ENCODE measurements at regions not wholly inside any gene's neighbourhood (a gene's known extent, or its start where the extent isn't known, plus 50 kb on each side); places are given as distances from the start of the nearest gene placed in this dataset.

DNA sequence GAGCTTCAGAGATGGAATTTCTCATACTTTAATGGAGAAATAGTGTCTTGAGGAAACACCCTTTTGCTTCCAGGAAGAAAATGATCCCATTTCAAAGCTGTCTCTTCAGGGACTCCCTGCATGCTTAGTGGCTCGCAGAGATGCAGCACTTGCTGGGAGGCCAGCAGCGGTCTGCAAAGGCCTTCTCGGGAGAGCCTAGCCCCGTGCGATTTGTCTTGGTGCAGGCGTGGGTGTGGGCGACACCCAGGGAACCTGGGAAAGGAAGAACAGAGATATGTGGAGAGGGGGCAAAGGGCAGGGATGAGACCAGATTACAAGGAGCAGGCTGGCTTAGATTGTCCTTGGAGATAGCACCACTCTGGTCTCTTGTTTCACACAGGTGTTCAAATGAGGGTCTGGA lies 352.3 kb upstream of the PODXL start:
- Histone ChIP-seq H3K4me1 (ENCODE audit: control insufficient read depth in 5 of 5, insufficient read depth in 5 of 5, low read length in 5 of 5) (peaks cover 0 to 7% (median 2%) of the 10 kb centered on the region in 5 donors), H3K4me3 (ENCODE audit: low read depth in 1 of 5, low read length in 5 of 5) (no peak overlapping the region), H3K9ac (ENCODE audit: low read length in 5 of 5) (no peak overlapping the region), H3K36me3 (ENCODE audit: control insufficient read depth in 5 of 5, insufficient read depth in 5 of 5, low read length in 5 of 5) (no peaks in the 10 kb centered on the region), H3K27me3 (ENCODE audit: control insufficient read depth in 5 of 5, insufficient read depth in 4 of 5, low read length in 5 of 5) (peaks cover 3 to 48% (median 36%) of the 10 kb centered on the region in 5 donors), H3K27ac (ENCODE audit: low read depth, low read length) (no peak overlapping the region), H3K9me3 (ENCODE audit: control insufficient read depth in 5 of 5, low read length in 5 of 5) (peaks cover 0 to 6% (median 0%) of the 10 kb centered on the region in 5 donors)

DNA sequence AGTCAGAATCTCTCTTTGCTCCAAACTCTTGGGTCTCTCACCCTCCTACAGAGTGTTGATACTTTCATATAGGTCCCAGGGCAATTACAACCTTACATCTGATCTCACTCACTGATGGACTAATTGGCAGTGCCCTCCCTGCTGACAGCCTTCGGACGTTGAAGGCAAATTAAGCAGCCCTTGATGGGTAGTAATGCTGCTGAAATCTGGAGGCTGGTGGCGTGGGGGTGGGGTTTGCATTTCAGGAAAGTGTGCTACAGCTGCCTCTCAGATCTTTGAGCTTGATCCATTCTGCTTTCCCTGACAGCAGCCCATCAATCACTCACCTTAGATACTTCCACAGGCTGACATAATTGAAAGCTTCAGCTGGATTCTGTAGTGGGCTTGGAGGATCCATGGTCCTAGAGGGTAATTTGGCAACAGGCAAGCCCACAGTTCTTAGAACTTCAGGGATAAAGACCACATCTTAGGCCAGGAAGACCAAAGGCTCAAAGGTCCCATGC lies 349.1 kb upstream of the PODXL start:
- Histone ChIP-seq H3K4me1 (ENCODE audit: control insufficient read depth in 5 of 5, insufficient read depth in 5 of 5, low read length in 5 of 5) (peaks cover 0 to 7% (median 2%) of the 10 kb centered on the region in 5 donors), H3K27ac (ENCODE audit: low read depth, low read length) (no peak overlapping the region)

DNA sequence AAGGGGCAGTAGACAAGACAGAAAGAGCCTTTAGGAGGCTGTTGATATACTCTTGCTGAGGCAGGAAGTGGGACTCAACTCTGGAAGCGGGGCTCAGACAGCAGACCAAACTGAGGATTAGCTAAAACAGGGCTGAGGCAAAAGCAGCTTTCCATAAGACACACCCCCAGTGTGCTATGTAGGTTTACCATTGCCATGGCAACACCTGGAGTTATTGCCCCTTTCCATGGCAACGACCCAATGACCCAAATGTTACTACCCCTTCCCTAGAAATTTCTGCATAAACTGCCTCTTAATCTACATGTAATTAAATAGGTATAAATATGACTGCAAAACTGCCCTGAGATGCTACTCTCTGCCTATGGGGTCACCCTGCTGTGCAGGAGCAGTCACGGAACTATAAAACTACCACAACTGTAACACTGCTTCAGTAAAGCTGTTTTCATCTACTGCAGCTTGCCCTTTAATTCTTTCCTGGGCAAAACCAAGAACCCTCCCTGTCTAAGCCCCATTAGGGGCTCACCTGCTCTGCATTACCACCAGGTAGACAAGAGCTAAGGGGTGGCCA lies 348.4 kb upstream of the PODXL start:
- Histone ChIP-seq H3K27me3 (ENCODE audit: control insufficient read depth in 5 of 5, insufficient read depth in 4 of 5, low read length in 5 of 5) (peaks cover 0 to 28% (median 17%) of the 10 kb centered on the region in 5 donors), H3K36me3 (ENCODE audit: control insufficient read depth in 5 of 5, insufficient read depth in 5 of 5, low read length in 5 of 5) (no peaks in the 10 kb centered on the region), H3K4me1 (ENCODE audit: control insufficient read depth in 5 of 5, insufficient read depth in 5 of 5, low read length in 5 of 5) (peaks cover 0 to 7% (median 2%) of the 10 kb centered on the region in 5 donors), H3K9me3 (ENCODE audit: control insufficient read depth in 5 of 5, low read length in 5 of 5) (peaks cover 0 to 8% (median 6%) of the 10 kb centered on the region in 5 donors), H3K27ac (ENCODE audit: low read depth, low read length) (no peak overlapping the region), H3K9ac (ENCODE audit: low read length in 5 of 5) (no peak overlapping the region), H3K4me3 (ENCODE audit: low read depth in 1 of 5, low read length in 5 of 5) (no peak overlapping the region)

More for the DNA sequence above, 349.1 kb upstream of the PODXL start:
- Histone ChIP-seq H3K9ac (ENCODE audit: low read length in 5 of 5) (no peak overlapping the region), H3K36me3 (ENCODE audit: control insufficient read depth in 5 of 5, insufficient read depth in 5 of 5, low read length in 5 of 5) (no peaks in the 10 kb centered on the region), H3K4me3 (ENCODE audit: low read depth in 1 of 5, low read length in 5 of 5) (no peak overlapping the region), H3K27me3 (ENCODE audit: control insufficient read depth in 5 of 5, insufficient read depth in 4 of 5, low read length in 5 of 5) (peaks cover 1 to 34% (median 19%) of the 10 kb centered on the region in 5 donors), H3K9me3 (ENCODE audit: control insufficient read depth in 5 of 5, low read length in 5 of 5) (peaks cover 0 to 9% (median 6%) of the 10 kb centered on the region in 5 donors)

DNA sequence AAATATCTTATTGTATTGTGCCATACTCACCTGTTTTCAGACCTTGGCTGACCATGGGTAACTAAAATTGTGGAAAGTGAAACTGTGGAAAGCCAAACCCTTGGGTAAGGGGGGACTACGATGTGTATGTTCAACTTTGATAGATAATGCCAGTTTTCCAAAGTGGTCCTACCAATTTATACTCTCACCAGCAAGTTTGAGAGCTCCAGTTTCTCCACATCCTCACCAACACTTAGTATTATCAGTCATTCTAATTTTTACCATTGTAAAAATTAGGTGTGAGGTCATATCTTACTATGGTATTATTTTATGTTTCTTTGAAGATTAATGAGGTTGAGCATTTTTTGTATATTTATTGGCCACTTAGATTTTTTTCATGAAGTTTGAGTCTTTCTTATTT lies 346.9 kb upstream of the PODXL start:
- Histone ChIP-seq H3K4me1 (ENCODE audit: control insufficient read depth in 5 of 5, insufficient read depth in 5 of 5, low read length in 5 of 5) (no peaks in the 10 kb centered on the region), H3K9me3 (ENCODE audit: control insufficient read depth in 5 of 5, low read length in 5 of 5) (peaks cover 0 to 8% (median 6%) of the 10 kb centered on the region in 5 donors)

DNA sequence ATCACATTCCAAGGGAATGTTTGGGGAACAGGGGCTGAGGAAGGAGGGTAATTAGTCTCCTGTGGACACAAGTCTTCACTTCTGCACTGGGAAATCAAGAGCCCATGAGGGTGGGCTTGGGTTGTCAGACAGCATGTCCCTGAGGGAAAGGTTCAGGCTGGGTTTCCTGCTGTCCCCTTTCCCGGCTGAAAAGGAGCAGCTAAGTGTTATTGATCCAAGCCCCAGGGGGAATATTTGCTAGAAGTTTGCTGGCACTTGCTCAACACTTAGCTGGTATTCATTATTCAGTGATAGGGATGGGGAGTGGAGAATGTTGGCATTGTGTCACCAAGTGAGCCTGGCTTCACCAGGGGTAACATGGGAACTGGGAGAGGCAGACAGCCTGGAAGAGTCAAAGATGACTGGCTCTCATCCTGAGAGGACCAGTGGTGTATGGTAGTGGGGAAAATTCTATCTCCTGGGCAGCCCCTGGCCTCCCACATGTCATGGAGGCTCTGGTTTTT lies 344.4 kb upstream of the PODXL start:
- Histone ChIP-seq H3K27me3 (ENCODE audit: control insufficient read depth in 5 of 5, insufficient read depth in 4 of 5, low read length in 5 of 5) (peaks cover 0 to 12% (median 3%) of the 10 kb centered on the region in 5 donors), H3K4me1 (ENCODE audit: control insufficient read depth in 5 of 5, insufficient read depth in 5 of 5, low read length in 5 of 5) (no peaks in the 10 kb centered on the region), H3K4me3 (ENCODE audit: low read depth in 1 of 5, low read length in 5 of 5) (no peak overlapping the region), H3K9me3 (ENCODE audit: control insufficient read depth in 5 of 5, low read length in 5 of 5) (peaks cover 0 to 8% (median 6%) of the 10 kb centered on the region in 5 donors), H3K9ac (ENCODE audit: low read length in 5 of 5) (no peak overlapping the region), H3K36me3 (ENCODE audit: control insufficient read depth in 5 of 5, insufficient read depth in 5 of 5, low read length in 5 of 5) (no peaks in the 10 kb centered on the region), H3K27ac (ENCODE audit: low read depth, low read length) (no peak overlapping the region)

More for the DNA sequence above, 346.9 kb upstream of the PODXL start:
- H3K27ac ChIP-seq (ENCODE audit: low read depth, low read length), result no peak overlapping the region
- peaks cover 0 to 22% (median 11%) of the 10 kb centered on the region in 5 donors for H3K27me3 ChIP-seq (ENCODE audit: control insufficient read depth in 5 of 5, insufficient read depth in 4 of 5, low read length in 5 of 5)
- H3K4me3 ChIP-seq (ENCODE audit: low read depth in 1 of 5, low read length in 5 of 5), result no peak overlapping the region
- H3K36me3 ChIP-seq (ENCODE audit: control insufficient read depth in 5 of 5, insufficient read depth in 5 of 5, low read length in 5 of 5), result no peaks in the 10 kb centered on the region
- H3K9ac ChIP-seq (ENCODE audit: low read length in 5 of 5), result no peak overlapping the region

DNA sequence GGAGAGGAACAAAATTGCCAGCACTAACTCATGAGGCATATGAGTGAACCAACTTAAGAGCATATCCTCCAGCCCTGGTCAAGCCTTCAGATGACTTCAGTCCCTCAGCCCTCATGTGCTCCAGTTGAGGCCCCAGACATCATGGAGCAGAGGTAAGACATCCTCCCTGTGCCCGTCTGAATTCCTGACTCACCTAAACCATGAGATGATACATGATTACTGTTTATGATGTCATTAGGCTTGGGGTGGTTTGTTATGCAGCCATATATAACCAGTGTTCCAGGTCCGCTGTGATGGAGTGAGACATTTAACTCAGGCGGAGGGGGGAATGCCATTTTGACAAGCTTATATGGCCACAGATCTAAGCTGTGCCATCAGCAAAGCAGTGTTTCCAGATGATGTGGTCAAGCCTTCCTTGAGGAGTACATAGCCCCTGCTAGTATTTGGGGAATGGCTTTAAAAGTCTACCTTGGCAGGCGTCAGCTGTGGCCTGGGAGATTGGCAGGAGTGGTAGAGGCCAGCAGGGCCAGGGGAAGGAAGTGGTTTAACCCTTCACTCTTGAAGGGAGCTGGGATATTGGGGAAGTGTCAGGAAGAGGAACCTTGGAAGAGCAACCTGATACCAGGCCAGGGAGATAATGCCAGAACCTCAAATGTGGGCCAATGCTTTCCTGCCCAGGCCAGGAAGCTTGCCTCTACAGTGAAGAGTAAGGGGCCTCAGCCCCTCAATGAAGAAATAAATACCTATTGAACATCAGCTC lies 343.0 kb upstream of the PODXL start:
- Histone ChIP-seq H3K9me3 (ENCODE audit: control insufficient read depth in 5 of 5, low read length in 5 of 5) (peaks cover 0 to 8% (median 6%) of the 10 kb centered on the region in 5 donors), H3K36me3 (ENCODE audit: control insufficient read depth in 5 of 5, insufficient read depth in 5 of 5, low read length in 5 of 5) (no peaks in the 10 kb centered on the region), H3K9ac (ENCODE audit: low read length in 5 of 5) (no peak overlapping the region), H3K27ac (ENCODE audit: low read depth, low read length) (no peak overlapping the region), H3K4me1 (ENCODE audit: control insufficient read depth in 5 of 5, insufficient read depth in 5 of 5, low read length in 5 of 5) (no peaks in the 10 kb centered on the region), H3K27me3 (ENCODE audit: control insufficient read depth in 5 of 5, insufficient read depth in 4 of 5, low read length in 5 of 5) (peaks cover 0 to 12% (median 0%) of the 10 kb centered on the region in 5 donors), H3K4me3 (ENCODE audit: low read depth in 1 of 5, low read length in 5 of 5) (no peak overlapping the region)

DNA sequence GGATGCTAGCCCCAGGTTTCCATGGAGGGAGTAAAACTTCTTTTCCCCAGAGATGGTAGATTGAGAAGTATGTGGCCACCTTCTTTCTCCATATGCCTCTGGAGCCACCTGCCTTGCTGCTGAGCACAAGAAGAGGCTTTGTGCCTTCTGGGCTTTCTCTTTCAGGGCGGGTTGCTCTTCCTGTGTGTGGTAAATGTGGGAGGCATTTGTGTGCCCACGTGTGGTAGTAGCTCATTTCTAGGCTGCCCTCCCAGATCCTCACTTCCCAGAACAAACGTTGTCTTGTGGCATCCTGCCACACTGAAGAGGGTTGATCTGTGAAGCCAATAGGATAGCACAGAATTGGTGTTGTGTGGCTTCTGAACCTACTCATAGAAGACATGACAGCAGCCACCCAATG lies 342.0 kb upstream of the PODXL start:
- no peaks in the 10 kb centered on the region for H3K4me1 ChIP-seq (ENCODE audit: control insufficient read depth in 5 of 5, insufficient read depth in 5 of 5, low read length in 5 of 5)
- H3K9me3 ChIP-seq (ENCODE audit: control insufficient read depth in 5 of 5, low read length in 5 of 5), result peaks cover 0 to 6% (median 3%) of the 10 kb centered on the region in 5 donors
- no peak overlapping the region for H3K27ac ChIP-seq (ENCODE audit: low read depth, low read length)
- no peaks in the 10 kb centered on the region for H3K36me3 ChIP-seq (ENCODE audit: control insufficient read depth in 5 of 5, insufficient read depth in 5 of 5, low read length in 5 of 5)
- H3K4me3 ChIP-seq (ENCODE audit: low read depth in 1 of 5, low read length in 5 of 5), result no peak overlapping the region
- peaks cover 0 to 12% (median 0%) of the 10 kb centered on the region in 5 donors for H3K27me3 ChIP-seq (ENCODE audit: control insufficient read depth in 5 of 5, insufficient read depth in 4 of 5, low read length in 5 of 5)
- no peak overlapping the region for H3K9ac ChIP-seq (ENCODE audit: low read length in 5 of 5)

DNA sequence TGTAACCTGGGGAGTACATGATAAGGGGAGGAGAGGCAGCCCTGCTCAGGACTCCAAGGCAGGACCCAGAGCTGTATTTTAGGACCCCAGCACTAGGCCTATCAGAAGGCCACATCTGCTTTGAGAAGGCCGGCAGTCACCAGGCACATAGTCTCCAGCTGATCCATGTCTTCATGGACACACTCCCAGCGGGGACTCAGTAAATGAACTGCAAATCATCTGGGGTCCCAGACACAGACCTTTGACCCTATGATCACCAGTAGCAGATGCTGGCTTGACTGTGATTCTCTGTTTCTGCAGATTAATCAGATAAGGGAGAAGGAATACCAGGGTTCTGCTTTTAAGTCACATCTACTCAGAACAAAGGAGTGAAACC lies 341.4 kb upstream of the PODXL start:
- Histone ChIP-seq H3K27ac (ENCODE audit: low read depth, low read length) (no peak overlapping the region), H3K9ac (ENCODE audit: low read length in 5 of 5) (no peak overlapping the region), H3K36me3 (ENCODE audit: control insufficient read depth in 5 of 5, insufficient read depth in 5 of 5, low read length in 5 of 5) (no peaks in the 10 kb centered on the region), H3K4me3 (ENCODE audit: low read depth in 1 of 5, low read length in 5 of 5) (no peak overlapping the region), H3K9me3 (ENCODE audit: control insufficient read depth in 5 of 5, low read length in 5 of 5) (peaks cover 0 to 3% (median 0%) of the 10 kb centered on the region in 5 donors), H3K27me3 (ENCODE audit: control insufficient read depth in 5 of 5, insufficient read depth in 4 of 5, low read length in 5 of 5) (peaks cover 0 to 12% (median 0%) of the 10 kb centered on the region in 5 donors), H3K4me1 (ENCODE audit: control insufficient read depth in 5 of 5, insufficient read depth in 5 of 5, low read length in 5 of 5) (no peaks in the 10 kb centered on the region)

DNA sequence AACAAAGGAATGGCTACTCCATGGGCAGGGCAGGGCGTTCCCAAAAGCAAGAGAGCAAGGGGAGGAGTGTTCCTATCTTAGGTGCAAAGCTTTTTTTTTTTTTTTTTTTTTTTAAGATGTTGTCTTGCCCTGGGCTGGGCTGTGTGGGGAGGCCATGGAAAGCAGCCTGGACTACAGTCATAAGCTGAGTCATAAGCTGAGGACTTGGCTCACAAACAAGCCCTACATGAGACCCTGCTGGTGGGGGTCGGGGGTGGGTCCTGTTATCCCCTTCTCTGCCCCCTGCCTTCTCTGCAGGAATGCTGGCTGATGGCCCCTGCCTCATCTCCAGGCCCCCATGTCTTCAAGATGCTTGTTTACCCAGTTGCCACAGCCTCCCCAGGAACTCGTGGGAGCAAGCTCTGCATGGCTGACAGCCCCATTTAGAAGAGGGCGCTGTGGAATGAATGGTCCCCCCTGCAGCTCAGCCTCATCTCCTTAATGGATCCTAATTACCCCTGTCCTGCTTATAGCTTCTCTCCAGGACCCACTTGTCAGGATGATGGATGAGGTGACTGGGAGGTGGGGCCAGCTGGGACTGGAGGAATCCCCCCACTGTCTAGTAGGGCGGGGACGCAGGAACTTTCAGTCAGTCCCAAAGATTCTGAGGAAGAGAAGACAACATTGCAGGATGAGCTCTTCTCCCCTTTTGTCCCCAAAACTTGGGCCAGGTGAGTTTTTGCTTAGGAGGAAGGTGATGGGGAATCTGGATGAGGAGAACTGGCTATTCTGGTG lies 340.8 kb upstream of the PODXL start:
- no peak overlapping the region for H3K27ac ChIP-seq (ENCODE audit: low read depth, low read length)
- peaks cover 0 to under 1% (median 0%) of the 10 kb centered on the region in 5 donors for H3K9me3 ChIP-seq (ENCODE audit: control insufficient read depth in 5 of 5, low read length in 5 of 5)
- no peaks in the 10 kb centered on the region for H3K4me1 ChIP-seq (ENCODE audit: control insufficient read depth in 5 of 5, insufficient read depth in 5 of 5, low read length in 5 of 5)
- peaks cover 0 to 12% (median 0%) of the 10 kb centered on the region in 5 donors for H3K27me3 ChIP-seq (ENCODE audit: control insufficient read depth in 5 of 5, insufficient read depth in 4 of 5, low read length in 5 of 5)
- no peak overlapping the region for H3K9ac ChIP-seq (ENCODE audit: low read length in 5 of 5)
- no peaks in the 10 kb centered on the region for H3K36me3 ChIP-seq (ENCODE audit: control insufficient read depth in 5 of 5, insufficient read depth in 5 of 5, low read length in 5 of 5)
- H3K4me3 ChIP-seq (ENCODE audit: low read depth in 1 of 5, low read length in 5 of 5), result no peak overlapping the region

Measured in subcutaneous abdominal adipose tissue (tissue), 5 donors.